Retinal pigment epithelial cell (primary cell): ENCODE measurements at regions not wholly inside any gene's neighbourhood (a gene's known extent, or its start where the extent isn't known, plus 50 kb on each side); places are given as distances from the start of the nearest gene placed in this dataset.

Source experiments
- DNase-seq: peaks from one replicate; pipeline ENCODE4 v3.0.0-alpha.2; 2010; ENCODE audit warnings: low read depth
- H3K4me3 ChIP-seq: 2 replicates; pipeline ENCODE4 v1.5.1; 2011; ENCODE audit warnings: mild to moderate bottlenecking, low read length, control low read depth, moderate library complexity
- TF ChIP-seq, protein P1 (sequence below): conservative IDR thresholded peaks from 2 replicates; pipeline ENCODE4 v1.5.1; 2011; ENCODE audit warnings: low read depth, low read length, control low read depth, inconsistent platforms

DNA sequence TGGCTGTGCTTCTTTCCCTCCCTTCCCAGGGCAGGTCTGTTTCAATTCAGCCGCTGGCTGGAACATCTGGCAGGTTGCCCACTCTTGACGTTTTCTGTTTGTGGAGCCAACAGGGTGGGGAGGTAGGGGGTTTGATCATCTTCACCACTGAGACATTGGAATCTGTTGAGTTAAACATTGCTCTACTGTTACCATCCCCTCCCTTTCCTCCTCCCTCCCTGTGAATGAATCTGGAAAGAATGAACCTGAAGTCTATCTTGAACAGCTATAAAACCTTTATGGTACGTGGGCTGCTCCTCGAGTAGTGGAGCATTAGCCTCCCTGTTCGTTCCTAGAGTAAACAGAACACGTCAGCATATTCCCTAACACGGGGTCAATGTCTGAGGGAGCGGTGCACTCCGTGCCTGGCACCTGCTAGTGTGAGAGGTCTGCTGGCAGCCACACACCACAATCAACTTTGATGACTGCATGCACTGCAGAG lies 249.9 kb upstream of the RBBP8 start:
- TF ChIP-seq, protein P1, sequence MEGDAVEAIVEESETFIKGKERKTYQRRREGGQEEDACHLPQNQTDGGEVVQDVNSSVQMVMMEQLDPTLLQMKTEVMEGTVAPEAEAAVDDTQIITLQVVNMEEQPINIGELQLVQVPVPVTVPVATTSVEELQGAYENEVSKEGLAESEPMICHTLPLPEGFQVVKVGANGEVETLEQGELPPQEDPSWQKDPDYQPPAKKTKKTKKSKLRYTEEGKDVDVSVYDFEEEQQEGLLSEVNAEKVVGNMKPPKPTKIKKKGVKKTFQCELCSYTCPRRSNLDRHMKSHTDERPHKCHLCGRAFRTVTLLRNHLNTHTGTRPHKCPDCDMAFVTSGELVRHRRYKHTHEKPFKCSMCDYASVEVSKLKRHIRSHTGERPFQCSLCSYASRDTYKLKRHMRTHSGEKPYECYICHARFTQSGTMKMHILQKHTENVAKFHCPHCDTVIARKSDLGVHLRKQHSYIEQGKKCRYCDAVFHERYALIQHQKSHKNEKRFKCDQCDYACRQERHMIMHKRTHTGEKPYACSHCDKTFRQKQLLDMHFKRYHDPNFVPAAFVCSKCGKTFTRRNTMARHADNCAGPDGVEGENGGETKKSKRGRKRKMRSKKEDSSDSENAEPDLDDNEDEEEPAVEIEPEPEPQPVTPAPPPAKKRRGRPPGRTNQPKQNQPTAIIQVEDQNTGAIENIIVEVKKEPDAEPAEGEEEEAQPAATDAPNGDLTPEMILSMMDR, result no peak
- peak; percentile 89 for DNase-seq
- H3K4me3 ChIP-seq, result no peak overlapping the region

DNA sequence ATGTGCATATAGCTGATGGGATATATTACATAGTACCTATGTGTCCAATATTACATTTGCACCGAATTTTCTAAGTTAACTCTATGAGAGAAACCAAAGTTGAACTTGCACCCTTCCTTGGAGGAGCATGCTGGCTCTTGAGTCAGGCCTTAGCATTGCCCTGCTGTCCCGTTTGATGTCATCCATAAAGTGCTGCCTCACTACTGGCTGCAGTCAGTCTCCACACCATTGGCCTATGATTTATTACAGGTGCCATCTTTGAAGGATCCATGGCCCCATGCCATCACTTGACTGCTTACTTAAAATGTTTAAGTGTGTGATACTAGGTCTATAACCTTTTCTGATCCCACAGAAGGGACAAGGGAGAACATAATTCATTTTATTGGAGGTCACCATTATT lies 249.3 kb upstream of the RBBP8 start:
- no peak for DNase-seq
- no peak overlapping the region for H3K4me3 ChIP-seq

DNA sequence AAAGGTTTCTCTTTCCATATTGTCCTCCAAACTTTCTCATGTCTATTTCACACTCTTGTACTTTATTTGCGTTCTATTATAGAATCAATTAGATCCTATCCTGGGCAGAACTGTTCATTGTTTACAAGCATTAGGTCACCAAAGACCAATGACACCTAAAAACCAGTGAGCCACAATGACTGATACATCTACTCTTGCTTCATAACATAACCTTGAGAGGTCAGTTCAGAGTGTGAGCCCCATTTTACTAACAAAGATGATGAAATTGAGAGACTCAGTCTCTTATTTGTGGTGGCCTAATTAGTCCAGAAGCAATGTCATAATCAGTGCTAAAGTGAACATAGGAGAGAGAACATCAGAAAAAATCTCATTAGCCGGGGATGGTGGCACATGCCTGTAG lies 248.9 kb upstream of the RBBP8 start:
- H3K4me3 ChIP-seq, result no peak overlapping the region
- no peak for DNase-seq
- TF ChIP-seq, protein P1, result no peak

More for the DNA sequence above, 249.3 kb upstream of the RBBP8 start:
- TF ChIP-seq, protein P1, result no peak

DNA sequence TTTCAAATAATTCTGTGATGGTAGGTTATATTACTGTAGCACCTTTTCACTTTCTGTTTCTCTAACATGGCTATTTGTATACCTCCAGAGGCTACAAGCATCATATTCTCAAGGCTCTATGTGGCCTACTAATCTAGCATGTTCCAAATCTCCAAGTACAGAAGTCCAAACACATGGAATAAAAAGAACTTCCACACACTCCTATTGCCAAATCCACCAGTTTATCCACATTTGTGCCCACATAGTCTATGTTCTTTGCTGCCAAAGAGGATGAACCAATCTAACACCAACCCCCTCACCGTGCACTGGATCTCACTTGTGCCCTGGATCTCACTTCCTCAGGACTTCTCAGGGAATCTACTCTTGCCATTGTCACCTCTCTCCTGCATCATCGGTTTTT lies 247.3 kb upstream of the RBBP8 start:
- no peak overlapping the region for H3K4me3 ChIP-seq
- no peak for DNase-seq
- TF ChIP-seq, protein P1, result no peak

DNA sequence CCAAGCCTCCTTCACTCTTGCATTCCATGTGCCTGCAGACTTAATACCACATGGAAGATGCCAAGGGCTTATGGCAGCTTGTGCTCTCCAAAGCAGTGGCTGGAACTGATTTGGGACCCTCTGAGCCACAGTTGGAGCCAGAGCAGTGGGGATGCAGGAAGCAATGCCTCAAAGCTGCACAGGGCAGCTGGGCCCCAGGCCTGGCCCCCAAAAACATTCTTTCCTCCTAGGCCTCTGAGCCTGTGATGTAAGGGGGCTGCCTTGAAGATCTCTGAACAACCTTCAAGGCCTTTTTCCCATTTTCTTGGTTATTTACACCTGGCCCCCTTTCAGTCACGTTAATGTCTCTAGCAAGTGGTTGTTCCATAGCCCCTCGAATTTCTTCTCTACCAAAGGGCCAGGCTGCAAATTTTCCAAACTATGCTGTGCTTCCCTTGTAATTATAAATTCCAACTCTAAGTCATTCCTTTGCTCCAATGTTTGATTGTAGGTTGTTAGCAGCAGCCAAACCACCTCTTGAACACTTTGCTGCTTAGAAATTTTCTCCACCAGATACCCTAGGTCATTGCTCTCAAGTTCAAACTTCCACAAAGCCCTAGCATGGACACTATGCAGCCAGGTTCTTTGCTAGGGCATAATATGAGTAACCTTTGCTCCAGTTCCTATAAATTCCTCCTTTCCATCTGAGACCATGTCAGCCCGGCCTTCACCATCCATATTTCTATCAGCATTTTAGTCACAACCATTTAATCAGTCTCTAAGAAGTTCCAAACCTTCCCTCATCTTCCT lies 245.0 kb upstream of the RBBP8 start:
- TF ChIP-seq, protein P1, result no peak
- H3K4me3 ChIP-seq, result no peak overlapping the region
- DNase-seq, result no peak

DNA sequence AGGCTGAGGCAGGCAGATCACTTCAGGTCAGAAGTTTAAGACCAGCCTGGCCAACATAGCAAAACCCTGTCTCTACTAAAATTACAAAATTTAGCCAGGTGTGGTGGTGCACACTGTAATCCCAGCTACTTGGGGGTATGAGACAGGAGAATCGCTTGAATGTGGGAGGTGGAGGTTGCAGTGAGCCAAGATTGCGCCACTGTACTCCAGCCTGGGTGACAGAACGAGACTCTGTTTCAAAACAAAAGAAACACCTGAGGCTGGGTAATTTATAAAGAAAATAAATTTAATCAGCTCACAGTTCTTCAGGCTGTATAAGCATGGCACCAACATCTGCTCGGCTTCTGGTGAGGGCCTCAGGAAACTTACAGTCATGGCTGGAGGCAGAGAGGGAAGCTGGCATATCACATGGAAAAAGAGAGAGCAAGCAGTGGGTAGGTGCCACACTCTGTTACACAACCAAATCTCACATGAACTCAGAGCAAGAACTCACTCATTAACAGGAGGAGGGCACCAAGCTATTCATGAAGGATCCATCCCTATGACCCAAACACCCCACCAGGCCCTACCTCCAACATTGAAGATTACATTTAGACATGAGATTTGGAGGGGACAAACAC lies 244.1 kb upstream of the RBBP8 start:
- no peak for DNase-seq
- H3K4me3 ChIP-seq, result no peak overlapping the region

More for the DNA sequence above, 244.1 kb upstream of the RBBP8 start:
- TF ChIP-seq, protein P1, result no peak
